ENCODE measurements at regions not wholly inside any gene's neighbourhood (a gene's known extent, or its start where the extent isn't known, plus 50 kb on each side); places are given as distances from the start of the nearest gene placed in this dataset.

GRCh38 chr2:161008311-161008710, 151.9 kb upstream of the TANK start:
- Histone ChIP-seq H3K79me2 (ENCODE audit: insufficient read depth, low read length) (no peaks in the 10 kb centered on the region), H3K9ac (ENCODE audit: insufficient read depth, low read length, poor library complexity, severe bottlenecking) (no peak overlapping the region), H3K36me3 (replicated peaks in 1 of 2; ENCODE audit: control insufficient read depth in 1 of 2, insufficient read depth in 2 of 2, low read length in 2 of 2) (no peaks in the 10 kb centered on the region), H3K9me3 (replicated peaks in 1 of 2; ENCODE audit: control insufficient read depth in 1 of 2, insufficient read depth in 1 of 2, low read length in 2 of 2) (peaks cover 0 to 4% of the 10 kb centered on the region in 2 donors), H4K20me1 (ENCODE audit: insufficient read depth, low read length) (no peaks in the 10 kb centered on the region), H3K4me2 (replicated peaks; ENCODE audit: extremely low read depth, low read length, poor library complexity, severe bottlenecking) (no peak overlapping the region), H3K4me3 (replicated peaks in 1 of 3; ENCODE audit: low read depth in 2 of 3, low read length in 3 of 3) (no peak overlapping the region), H3K4me1 (ENCODE audit: control insufficient read depth in 1 of 2, insufficient read depth in 2 of 2, low read length in 2 of 2) (no peaks in the 10 kb centered on the region), H3K27ac (ENCODE audit: low read depth in 1 of 2, low read length in 2 of 2) (no peak overlapping the region), H2AFZ (ENCODE audit: insufficient read depth, low read depth, low read length, poor library complexity, severe bottlenecking) (no peak overlapping the region), H3K27me3 (ENCODE audit: control insufficient read depth in 2 of 2, insufficient read depth in 2 of 2, low read length in 2 of 2) (no peaks in the 10 kb centered on the region)
- no peak overlapping the region for H3K27ac Mint-ChIP-seq
- no peak for TF ChIP-seq CTCF (IDR thresholded peaks at IDR 0.05)
- H3K36me3 Mint-ChIP-seq = no peaks in the 10 kb centered on the region
- peaks cover 3 to 10% (median 8%) of the 10 kb centered on the region in 7 donors for H3K9me3 Mint-ChIP-seq
- H3K4me1 Mint-ChIP-seq = no peaks in the 10 kb centered on the region
- H3K4me3 Mint-ChIP-seq = no peak overlapping the region
- intact Hi-C loops (cut with micrococcal nuclease) = no loop called here
- H3K27me3 Mint-ChIP-seq (ENCODE audit: low read depth in 3 of 3) = peaks cover 0 to 2% (median 0%) of the 10 kb centered on the region in 3 donors
- no CpG with 5 or more reads among the region's 3 CpGs for WGBS (ENCODE audit: insufficient coverage)
- no peak for DNase-seq

DNA sequence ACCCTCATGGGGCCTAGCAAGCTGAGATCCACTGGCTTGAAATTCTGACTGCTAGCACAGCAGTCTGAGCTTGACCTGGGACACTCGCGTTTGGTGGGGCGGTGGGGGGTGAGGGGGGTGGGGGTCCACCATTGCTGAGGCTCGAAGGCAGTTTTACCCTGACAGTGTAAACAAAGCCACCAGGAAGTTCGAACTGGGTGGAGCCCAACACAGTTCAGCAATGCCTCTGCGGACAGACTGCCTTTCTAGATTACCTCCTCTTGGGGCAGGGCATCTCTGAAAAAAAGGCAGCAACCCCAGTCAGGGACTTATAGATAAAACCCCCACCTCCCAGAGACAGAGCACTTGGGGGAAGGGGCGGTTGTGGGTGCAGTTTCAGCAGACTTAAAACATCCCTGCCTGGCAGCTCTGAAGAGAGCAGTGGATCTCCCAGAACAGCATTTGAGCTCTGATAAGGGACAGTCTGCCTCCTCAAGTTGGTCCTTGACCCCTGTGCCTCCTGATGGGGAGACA, 149.7 kb upstream of the TANK start:
- Mint-ChIP-seq H3K9me3 (peaks cover 9 to 21% (median 12%) of the 10 kb centered on the region in 7 donors), H3K4me3 (no peak overlapping the region), H3K36me3 (no peaks in the 10 kb centered on the region), H3K4me1 (no peaks in the 10 kb centered on the region), H3K27me3 (ENCODE audit: low read depth in 3 of 3) (peaks cover 0 to 2% (median 0%) of the 10 kb centered on the region in 3 donors), H3K27ac (no peak overlapping the region)
- no peaks in the 10 kb centered on the region for H3K79me2 ChIP-seq (ENCODE audit: insufficient read depth, low read length)
- no peak overlapping the region for H3K4me3 ChIP-seq (replicated peaks in 1 of 3; ENCODE audit: low read depth in 2 of 3, low read length in 3 of 3)
- no peak overlapping the region for H2AFZ ChIP-seq (ENCODE audit: insufficient read depth, low read depth, low read length, poor library complexity, severe bottlenecking)
- WGBS (ENCODE audit: insufficient coverage) = 83% methylated on average over 1 of the region's 7 CpGs
- H3K4me2 ChIP-seq (replicated peaks; ENCODE audit: extremely low read depth, low read length, poor library complexity, severe bottlenecking) = no peak overlapping the region
- H3K27ac ChIP-seq (ENCODE audit: low read depth in 1 of 2, low read length in 2 of 2) = no peak overlapping the region
- TF ChIP-seq CTCF (IDR thresholded peaks at IDR 0.05) = no peak
- H4K20me1 ChIP-seq (ENCODE audit: insufficient read depth, low read length) = no peaks in the 10 kb centered on the region
- intact Hi-C loops (cut with micrococcal nuclease) = no loop called here
- peaks cover 0 to 4% of the 10 kb centered on the region in 2 donors for H3K9me3 ChIP-seq (replicated peaks in 1 of 2; ENCODE audit: control insufficient read depth in 1 of 2, insufficient read depth in 1 of 2, low read length in 2 of 2)
- H3K9ac ChIP-seq (ENCODE audit: insufficient read depth, low read length, poor library complexity, severe bottlenecking) = no peak overlapping the region
- no peaks in the 10 kb centered on the region for H3K36me3 ChIP-seq (replicated peaks in 1 of 2; ENCODE audit: control insufficient read depth in 1 of 2, insufficient read depth in 2 of 2, low read length in 2 of 2)
- H3K27me3 ChIP-seq (ENCODE audit: control insufficient read depth in 2 of 2, insufficient read depth in 2 of 2, low read length in 2 of 2) = no peaks in the 10 kb centered on the region
- no peak for DNase-seq
- no peaks in the 10 kb centered on the region for H3K4me1 ChIP-seq (ENCODE audit: control insufficient read depth in 1 of 2, insufficient read depth in 2 of 2, low read length in 2 of 2)

All from CD14-positive monocyte (primary cell).